ENCODE measurements at regions not wholly inside any gene's neighbourhood (a gene's known extent, or its start where the extent isn't known, plus 50 kb on each side); places are given as distances from the start of the nearest gene placed in this dataset.
A peak's percentile ranks its signal among the peaks of the same experiment; 100 is the strongest.

DNA sequence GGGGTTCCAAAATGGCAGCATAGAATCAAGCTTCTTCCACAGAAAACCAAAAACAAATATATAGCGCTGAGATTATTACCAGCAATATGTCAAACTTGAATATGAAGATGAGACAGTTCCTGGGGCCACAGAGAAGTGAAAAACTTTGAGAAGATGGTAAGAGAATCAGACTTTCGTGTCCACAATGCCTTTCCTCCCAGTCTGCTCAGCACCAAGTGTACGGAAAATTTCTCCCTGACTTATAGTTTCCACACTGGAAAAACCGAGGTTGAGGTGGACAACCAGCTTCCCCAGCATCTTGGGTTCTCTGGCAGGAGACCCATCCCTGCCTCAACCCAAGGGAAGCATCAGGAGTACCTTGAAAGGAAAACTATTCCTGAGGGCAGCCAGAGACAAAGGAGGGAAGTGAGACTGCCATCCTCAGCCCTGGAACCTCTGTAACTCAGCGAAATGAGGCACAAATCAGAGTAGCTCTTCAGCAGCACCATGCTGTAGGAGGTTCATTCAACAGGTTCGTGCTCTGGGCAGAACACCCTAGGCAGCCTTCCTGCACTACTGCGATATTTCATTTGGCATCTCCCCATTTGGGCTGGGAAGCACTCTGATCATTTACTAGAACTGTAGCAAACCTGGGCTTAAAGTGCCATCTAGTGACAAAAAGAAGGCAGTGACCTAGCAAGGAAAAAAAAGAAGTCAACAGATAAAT, 52.4 kb upstream of the CAPRIN2 start:
- Histone ChIP-seq H3K36me3 (ENCODE audit: insufficient read depth, low read length) (no peaks in the 10 kb centered on the region), H3K79me2 (ENCODE audit: insufficient read depth, low read length) (no peaks in the 10 kb centered on the region), H3K9me2 (ENCODE audit: low read depth, low read length) (no peaks in the 10 kb centered on the region), H3F3A (ENCODE audit: insufficient read depth, low read length) (no peaks in the 10 kb centered on the region), H3K4me2 (ENCODE audit: low read length) (no peak overlapping the region), H3K4me3 (ENCODE audit: low read depth, low read length, poor library complexity, severe bottlenecking) (no peak overlapping the region), H3K9me3 (ENCODE audit: low read length) (no peaks in the 10 kb centered on the region), H3K4me1 (ENCODE audit: insufficient read depth, low read length, severe bottlenecking) (no peaks in the 10 kb centered on the region), H3K9ac (ENCODE audit: low read length) (no peak overlapping the region), H3K27me3 (ENCODE audit: insufficient read depth, low read length) (no peaks in the 10 kb centered on the region), H4K20me1 (ENCODE audit: insufficient read depth, low read length) (no peaks in the 10 kb centered on the region), H3K27ac (ENCODE audit: low read depth, low read length, poor library complexity, severe bottlenecking) (no peak overlapping the region), H2AFZ (ENCODE audit: low read length) (no peak overlapping the region)
- no peak for TF ChIP-seq EZH2 (IDR thresholded peaks at IDR 0.05; ENCODE audit: borderline replicate concordance, low read length)
- TF ChIP-seq CTCF (IDR thresholded peaks at IDR 0.05; ENCODE audit: low read length): peak; percentile 86

- Histone ChIP-seq H3K36me3 (ENCODE audit: insufficient read depth, low read length) (no peaks in the 10 kb centered on the region), H3K4me1 (ENCODE audit: insufficient read depth, low read length, severe bottlenecking) (no peaks in the 10 kb centered on the region), H3K27me3 (ENCODE audit: insufficient read depth, low read length) (no peaks in the 10 kb centered on the region), H3K4me3 (ENCODE audit: low read depth, low read length, poor library complexity, severe bottlenecking) (no peak overlapping the region), H4K20me1 (ENCODE audit: insufficient read depth, low read length) (no peaks in the 10 kb centered on the region), H3K9me2 (ENCODE audit: low read depth, low read length) (no peaks in the 10 kb centered on the region), H2AFZ (ENCODE audit: low read length) (no peak overlapping the region), H3F3A (ENCODE audit: insufficient read depth, low read length) (no peaks in the 10 kb centered on the region), H3K27ac (ENCODE audit: low read depth, low read length, poor library complexity, severe bottlenecking) (no peak overlapping the region), H3K79me2 (ENCODE audit: insufficient read depth, low read length) (no peaks in the 10 kb centered on the region), H3K4me2 (ENCODE audit: low read length) (no peak overlapping the region), H3K9ac (ENCODE audit: low read length) (no peak overlapping the region), H3K9me3 (ENCODE audit: low read length) (no peaks in the 10 kb centered on the region)
- TF ChIP-seq CTCF (IDR thresholded peaks at IDR 0.05; ENCODE audit: low read length) (no peak), EZH2 (IDR thresholded peaks at IDR 0.05; ENCODE audit: borderline replicate concordance, low read length) (no peak)
These were observed 51.2 kb upstream of the CAPRIN2 start for GRCh38 chr12:30805959-30806358.
